ENCODE measurements at regions not wholly inside any gene's neighbourhood (a gene's known extent, or its start where the extent isn't known, plus 50 kb on each side); places are given as distances from the start of the nearest gene placed in this dataset.
A peak's percentile ranks its signal among the peaks of the same experiment; 100 is the strongest.
"Not testable (repeated sequence)": the region's sequence is repeated elsewhere in the genome, so short reads cannot be mapped to it uniquely, and the experiment has no call there.

DNA sequence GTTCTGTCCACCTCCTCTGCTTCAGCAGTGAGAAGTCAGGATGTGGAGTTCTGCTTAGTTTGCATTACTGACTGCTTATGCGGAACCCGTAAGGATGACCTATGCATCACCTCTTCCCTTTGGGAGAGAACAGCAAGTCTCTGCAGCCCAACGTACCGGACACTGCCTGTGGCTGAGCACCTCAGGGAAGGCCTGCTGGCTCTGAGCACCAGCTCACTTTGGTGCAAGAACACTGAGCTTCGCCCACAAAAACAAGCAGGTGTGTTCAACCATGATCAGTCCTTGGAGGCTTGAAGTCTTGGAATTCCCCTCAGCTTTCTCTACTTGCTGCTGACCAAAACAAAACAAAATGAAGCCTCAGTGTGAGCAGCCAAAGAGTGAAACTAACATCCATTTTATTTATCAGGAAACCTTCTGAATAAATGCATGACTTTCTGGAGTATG is 52.7 kb upstream of the NCK2 start:
- peak; percentile 1 for DNase-seq (ENCODE audit: low spot score)

DNA sequence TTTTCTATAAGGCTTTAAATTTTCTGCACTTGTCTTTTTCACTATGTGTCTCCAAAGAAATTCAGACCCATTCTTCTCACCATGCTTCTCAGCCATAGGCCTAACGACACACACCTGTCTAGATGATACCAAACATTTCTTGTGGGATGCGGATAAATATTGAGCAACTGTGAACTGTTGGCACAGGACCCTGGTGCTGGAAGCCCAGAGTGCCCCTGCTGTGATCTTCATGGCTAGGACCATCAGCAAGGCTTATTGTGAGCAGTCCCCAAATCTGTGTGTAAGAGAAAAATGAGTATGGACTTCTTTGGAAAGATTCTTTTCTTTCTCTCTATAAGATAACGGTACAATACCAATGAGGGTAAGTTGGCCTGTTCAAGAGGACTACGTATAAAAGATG is 54.1 kb upstream of the NCK2 start:
- DNase-seq (ENCODE audit: low spot score): no peak

DNA sequence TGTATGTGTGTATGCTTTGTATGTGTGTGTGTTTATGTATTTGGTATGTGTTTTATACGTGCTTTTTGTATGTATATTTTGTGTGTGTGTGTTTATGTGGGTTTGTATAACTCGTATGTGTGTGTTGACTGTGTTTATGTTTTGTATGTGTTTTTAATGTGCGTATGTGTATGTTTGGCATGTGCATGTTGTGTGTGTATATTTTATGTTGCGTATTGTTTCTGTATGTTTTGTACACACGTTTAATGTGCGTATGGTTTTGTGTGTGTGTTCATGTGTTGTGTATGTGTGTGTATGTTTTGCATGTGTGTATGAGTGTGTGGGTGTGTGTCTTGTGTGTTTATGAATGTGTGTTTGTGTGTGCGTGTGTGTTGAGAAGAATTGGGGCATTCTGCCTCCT is 55.2 kb upstream of the NCK2 start:
- DNase-seq (ENCODE audit: low spot score): no peak

DNA sequence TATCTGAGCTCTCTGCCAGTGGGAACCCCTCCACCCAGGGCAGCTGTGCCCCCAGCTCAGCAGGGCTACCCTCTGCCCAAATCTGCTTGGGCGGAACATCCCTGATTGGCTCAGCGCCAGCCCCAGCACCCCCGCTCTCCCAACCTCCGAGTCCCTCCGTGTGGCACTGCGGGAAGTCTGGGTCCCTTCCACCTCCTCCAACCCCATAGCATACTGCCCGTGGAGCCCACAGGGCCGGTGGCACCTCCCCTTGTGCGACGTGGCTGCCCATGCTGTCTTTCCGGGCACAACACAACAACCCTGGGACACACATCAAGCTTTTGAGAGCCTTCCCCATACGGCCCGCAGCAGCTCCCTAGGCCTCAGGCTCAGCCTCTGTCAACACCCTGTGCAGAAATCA is 55.8 kb upstream of the NCK2 start:
- no peak for DNase-seq (ENCODE audit: low spot score)

DNA sequence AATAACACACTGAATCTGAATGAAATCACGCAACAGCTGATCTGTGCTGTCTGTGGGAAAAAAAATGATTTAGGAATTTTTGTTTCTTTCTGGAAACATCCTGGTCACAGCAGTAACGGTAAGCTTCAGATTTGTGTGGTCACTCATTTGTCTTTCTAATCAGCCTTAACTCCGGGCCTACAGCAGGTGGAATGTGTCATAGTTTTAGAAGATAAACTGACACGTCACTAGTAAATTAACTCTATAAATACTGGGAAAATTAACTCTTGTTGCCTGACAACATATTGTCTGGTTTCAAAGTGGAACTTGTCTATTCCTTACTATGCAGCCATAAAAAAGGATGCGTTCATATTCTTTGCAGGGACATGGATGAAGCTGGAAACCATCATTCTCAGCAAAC is 58.1 kb upstream of the NCK2 start:
- DNase-seq (ENCODE audit: low spot score): no peak

DNA sequence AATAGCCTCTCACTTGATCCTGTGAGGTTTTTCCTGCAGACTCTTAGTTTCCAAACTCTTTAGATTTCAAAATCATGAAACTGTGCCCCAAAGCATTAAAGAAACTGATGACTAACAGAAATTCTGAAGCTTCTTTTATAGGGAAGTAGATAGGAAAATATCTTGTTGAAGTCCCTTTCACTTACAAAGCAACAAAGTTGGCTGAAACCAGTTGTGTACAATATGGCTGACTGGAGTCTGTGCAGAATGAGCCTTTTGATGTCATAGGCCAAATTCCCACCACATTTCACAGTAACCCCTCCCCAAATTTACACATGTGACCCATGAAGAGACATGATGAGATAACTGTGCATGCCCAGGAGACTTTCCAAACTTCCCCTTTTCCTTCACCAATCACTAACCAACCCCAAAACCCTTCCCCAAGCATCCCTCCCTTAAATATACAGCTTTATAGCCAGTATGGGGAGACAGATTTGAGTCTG is 61.7 kb upstream of the NCK2 start:
- DNase-seq (ENCODE audit: low spot score): no peak

DNA sequence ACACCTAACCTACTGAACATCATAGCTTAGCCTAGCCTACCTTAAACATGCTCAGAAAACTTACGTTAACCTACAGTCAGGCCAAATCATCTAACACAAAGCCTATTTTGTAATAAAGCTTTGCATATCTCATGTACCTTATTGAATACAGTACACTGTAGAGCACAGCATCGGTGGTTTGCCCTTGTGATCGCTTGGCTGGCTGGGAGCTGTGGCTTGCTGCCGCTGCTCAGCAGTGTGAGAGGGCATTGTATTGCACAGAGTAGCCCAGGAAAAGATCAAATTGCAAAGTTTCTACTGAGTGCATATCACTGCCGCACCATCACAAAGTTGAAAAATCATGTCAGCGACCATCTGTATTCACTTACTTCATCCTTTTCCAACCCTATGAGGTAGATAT is 62.3 kb upstream of the NCK2 start:
- DNase-seq (ENCODE audit: low spot score): no peak

DNA sequence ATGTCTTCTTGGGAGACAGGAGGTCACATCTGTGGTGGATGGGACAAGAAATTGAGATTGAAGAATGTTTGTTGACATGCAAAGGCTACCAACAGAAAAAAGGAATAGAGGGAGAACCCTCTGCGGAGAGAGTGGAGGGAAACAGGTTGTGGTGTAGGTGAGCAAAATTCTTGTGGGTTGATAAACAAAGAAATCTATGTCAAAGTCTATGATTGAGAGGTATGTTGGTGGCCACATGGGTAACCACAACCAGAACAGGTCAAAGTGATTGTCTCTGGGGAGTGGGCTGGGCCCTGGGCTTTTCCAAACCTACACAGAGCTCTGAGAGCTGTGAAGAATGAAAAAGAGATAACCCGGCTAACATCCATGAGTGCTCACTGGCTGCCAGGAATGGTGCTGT is 62.8 kb upstream of the NCK2 start:
- DNase-seq (ENCODE audit: low spot score): no peak

DNA sequence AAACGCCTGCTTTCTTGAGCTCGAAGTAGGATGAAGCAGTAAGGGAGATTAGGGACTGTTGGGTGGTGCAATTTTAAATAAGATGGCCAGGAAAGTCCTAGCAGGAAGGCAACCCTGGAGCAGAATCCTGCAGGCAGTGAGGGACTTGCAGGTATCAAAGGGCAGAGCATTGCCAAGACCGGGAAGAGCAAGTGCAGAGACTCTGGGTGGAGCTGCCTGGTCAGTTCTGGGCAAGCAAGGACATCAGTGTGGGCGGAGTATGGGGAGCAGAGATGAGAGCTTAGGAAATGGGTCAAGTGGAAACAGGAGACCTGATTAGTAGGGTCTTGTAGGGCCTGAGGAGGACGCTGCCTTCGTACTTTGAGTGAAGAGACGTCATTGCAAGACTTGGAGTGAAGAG is 64.4 kb upstream of the NCK2 start:
- DNase-seq (ENCODE audit: low spot score): no peak

DNA sequence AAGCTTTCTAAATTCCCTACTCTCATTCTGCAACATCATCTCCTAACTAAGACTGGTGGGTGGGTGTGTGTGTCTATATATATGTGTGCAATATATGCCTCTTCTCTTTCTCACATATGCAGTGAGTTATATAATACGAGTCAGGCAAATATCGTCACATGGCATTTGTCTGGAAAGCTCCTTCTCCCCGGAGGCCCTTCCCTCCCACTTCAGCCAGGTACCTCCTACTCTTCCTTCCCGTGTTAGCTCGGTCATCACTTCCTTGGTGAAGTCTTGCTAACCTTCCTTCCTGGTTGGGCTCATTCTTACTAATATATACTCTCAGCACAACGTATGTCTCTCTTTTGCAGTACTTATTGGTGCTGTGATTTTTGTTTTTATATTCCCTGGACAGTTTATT is 66.4 kb upstream of the NCK2 start:
- no peak for DNase-seq (ENCODE audit: low spot score)

DNA sequence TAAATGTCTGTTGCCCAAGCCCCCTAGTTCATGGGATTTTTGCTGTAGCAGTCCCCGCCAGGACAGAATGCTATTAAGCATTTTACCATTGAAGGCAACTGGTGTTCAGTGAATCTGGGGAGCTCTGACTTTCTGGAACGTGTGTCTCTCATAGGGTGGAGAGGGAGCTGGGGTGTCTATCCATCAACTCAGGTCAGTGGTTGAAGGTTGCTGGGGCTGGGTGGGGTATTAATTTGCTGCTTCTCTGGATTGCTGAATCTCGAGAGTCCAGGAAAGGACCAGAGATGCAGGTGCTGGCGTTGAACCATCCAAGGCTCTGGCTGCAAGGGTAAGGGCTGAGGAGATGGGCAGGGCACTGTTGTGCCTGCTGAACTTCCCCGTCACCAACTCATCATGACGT is 66.8 kb upstream of the NCK2 start:
- no peak for DNase-seq (ENCODE audit: low spot score)

DNA sequence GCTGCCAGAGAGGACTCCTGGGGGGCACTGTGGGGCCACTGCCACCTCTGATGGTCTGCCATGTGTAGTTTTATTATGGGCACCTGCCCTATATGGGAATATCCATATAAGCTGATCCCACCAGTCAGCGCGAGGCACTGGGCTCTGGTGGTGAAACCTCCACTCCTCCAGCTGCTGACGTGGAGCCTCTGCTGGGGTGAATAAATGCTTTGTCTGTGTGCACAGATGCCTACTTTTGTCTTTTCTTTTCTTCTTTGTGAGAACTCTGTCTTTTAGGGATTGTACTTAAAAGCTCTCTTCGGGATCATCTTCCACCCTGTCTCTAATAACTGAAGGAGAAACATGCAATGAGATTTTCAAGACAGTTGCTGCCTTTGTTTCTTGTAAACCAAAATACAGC is 68.9 kb upstream of the NCK2 start:
- DNase-seq (ENCODE audit: low spot score): no peak

DNA sequence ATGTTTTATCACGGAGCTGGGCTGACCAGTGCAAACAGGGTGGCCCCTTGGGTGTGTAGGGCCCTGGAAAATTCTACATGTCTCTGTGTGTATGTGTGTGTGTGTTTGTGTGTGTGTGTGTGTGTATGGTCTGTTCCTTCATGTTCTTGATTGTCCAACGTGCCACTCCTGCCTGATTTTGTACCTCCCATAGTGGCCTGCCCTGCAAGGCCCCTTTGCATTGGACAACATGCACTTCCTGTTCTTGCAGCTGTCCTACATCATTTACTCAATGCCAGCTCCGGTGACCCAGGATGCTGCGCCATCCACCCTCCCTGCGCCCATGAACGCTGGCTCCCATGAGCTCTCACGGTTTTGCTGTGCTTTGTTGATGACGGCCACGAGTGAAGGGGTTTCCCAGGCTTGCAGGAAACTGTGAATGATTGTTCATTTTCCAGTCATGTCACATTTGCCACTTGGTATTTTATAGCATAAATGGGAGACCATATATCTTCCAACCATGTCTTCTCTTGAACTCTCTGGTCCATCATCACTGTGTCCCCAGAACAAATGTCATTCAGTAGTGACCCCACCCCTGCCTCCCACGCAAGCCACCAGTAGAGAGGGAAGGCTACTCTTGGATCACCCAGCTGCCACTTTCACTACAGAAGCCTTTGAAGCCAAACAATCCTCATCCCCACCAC is 69.7 kb upstream of the NCK2 start:
- no peak for DNase-seq (ENCODE audit: low spot score)

DNA sequence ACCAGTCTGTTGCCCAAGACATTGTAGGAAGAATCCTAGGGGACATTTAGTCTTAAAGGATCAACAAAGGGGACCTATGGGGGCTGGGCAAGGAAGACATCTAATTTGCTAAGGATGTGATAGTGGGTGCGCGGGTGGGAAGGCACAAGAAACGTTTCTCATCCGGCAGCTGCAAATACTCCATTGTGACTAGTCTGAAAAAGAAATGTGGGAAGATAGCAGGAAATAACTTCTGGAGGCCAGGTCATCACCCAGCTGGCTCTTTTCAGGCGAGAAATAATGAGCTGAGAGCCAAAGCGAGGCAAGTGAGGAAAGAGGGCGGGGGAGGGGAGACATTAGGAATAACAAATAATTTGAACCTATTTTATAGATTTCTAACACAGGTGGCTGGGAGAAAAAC is 70.3 kb upstream of the NCK2 start:
- DNase-seq (ENCODE audit: low spot score): no peak

DNA sequence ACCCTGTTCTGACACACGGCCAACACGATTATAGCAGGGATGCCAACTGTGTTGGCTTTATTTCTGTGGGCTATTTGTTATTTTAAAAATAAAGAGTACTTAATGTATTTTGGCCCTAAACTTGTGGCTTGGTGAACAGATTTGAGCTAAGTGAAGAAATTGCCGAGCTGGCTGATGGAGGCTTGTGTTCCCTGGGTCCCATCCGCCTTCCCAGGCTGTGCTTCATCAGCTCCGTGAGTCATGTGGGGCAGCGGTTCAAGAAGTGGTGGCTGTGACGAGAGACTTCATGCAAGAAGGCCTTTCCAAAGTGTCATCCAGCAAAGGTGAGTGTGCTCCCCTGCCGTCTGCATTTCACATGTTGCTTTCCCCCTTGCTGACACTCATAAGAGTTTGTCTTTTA is 73.6 kb upstream of the NCK2 start:
- DNase-seq (ENCODE audit: low spot score): no peak

DNA sequence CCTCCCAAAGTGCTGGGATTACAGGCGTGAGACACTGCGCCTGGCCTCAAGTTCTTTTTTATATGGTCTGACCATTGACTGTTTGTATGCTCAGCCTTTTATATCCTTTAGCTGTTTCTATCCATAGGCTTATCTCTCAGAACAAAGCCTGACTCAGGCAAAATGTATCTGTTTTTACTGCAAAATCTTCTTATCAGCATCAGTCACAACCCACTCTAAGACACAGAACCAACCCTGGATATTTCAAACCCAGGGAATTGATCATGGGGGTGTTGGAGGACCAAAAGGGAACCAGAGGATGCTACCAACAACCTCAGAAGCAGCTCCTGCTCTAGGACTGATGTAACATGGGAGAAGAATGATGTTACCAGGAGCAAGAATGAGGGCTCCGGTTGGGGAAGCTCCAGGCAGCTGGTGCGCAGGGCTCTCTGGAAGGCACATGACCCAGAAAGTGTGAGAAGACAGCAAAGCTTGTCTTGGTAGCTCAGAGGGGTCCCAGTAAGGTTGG is 75.3 kb upstream of the NCK2 start:
- no peak for DNase-seq (ENCODE audit: low spot score)

DNA sequence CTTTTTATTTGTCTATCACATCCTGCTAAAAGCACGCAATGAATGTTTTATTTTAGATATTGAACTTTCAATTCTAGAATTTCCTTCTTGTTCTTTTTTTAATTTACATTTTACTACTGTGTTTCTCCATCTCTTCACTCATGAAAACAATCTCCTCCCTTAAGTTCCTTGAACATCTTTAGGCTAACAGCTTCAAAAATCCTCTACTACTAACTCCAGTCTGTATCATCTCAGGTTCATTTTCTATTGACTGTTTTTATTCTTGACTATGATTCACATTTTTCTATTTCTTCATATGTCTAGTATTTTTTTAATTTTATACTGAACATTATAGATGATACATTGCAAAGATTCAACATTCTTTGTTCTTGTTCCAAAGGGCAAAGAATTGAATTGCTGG is 79.2 kb upstream of the NCK2 start:
- no peak for DNase-seq (ENCODE audit: low spot score)

DNA sequence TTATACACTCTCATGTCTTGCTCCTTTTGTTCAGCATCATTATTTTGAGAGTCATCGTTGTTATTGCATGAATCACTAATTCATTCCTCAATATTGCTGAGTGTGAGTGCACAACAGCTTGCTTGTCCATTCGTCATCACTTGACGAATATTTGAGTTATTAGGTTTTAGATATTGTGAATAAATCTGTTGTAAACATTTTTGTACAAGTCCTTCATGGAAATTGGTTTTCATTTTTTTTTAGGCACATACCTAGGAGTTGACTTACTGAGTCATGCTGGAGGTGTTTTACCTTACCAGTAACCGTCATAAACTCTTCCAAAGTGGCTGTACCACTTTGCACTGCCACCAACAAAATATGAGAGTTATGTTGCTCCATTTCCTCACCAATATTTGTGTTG is 84.2 kb upstream of the NCK2 start:
- DNase-seq (ENCODE audit: low spot score): no peak

DNA sequence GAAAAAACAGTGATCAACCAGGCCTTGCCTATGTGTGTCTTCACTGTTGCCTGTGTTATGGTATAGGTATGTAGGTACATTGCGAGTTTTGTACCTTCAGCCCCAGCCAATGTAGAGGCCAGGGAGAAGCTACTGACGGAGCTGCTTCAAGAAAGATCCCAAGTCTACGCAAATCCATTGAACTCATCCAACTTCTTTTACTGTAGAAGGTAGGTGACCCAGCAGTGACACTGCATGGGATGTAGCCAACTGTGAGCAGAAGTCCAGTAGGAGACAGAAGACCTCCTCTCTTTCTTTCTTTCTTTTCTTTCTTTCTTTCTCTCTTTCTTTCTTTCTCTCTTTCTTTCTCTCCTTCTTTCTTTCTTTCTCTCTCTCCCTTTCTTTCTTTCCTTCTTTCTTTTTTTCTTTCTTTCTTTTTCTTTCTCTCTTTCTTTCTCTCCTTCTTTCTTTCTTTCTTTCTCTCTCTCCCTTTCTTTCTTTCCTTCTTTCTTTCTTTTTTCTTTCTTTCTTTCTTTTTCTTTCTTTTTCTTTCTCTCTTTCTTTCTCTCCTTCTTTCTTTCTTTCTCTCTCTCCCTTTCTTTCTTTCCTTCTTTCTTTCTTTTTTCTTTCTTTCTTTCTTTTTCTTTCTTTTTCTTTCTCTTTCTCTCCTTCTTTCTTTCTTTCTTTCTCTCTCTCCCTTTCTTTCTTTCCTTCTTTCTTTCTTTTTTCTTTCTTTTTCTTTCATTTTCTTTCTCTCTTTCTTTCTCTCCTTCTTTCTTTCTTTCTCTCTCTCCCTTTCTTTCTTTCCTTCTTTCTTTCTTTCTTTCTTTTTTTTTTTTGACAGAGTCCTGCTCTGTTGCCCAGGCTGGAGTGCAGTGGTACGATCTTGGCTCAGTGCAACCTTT is 88.7 kb upstream of the NCK2 start:
- DNase-seq (ENCODE audit: low spot score): not testable (repeated sequence)

DNA sequence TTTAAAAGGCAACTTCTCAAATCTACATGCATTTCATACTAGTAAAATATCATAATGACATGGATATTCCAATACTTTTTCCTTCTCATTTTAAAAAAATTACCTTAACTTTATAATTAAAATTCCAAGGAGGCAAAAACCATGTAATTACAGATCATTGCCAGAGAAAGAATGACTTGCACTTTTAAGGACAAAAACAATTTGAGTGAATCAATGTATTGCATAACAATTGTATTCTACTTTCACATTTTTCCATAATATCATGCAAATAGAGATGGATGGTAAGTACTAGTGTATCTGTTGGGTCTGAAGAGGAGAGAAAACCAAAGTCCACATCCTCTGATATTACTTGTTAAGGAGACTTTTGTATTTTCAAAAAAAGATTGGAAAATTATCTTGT is 89.5 kb upstream of the NCK2 start:
- no peak for DNase-seq (ENCODE audit: low spot score)

DNA sequence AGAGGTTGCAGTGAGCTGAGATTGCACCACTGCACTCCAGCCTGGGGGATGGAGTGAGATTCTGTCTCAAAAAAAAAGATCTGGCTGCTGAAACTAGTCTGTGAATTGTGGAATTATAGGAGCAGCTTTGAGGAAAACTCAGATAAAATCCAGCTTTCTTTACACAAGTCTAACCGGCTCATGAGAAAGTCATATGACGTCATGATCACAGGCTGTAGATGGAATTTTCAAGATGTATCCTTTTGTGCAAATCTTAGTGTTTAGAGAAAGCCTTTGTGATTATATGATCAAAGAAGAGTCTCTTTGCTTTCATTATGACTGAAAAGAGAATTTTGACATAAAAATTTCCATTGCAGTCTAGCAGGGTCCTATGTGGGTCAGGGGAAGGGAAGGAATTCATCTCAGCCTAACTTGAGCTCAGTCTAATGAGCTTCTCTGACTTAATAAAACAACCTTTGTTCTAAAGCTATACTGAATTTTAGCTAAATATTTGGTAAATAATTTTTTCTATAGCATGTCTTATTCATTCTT is 90.2 kb upstream of the NCK2 start:
- DNase-seq (ENCODE audit: low spot score): no peak

DNA sequence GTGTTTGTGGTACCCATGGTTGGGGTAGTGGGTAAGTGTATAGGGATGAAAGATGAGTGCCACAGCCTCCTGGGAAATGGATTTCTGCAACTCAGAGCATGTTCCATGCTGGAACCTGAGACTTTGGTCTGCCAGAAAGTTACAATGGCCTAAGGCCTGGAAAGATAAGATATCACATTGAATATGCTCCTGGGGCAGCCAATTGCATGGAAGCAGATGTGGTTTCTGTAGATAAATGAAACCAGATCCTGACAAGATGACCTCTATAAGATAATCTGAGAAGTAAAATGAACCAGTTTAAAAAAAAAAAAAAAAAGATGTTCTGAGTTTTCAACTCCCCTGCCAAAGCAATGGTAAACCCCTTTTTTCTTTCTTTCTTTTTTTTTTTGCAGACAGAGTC is 91.4 kb upstream of the NCK2 start:
- no peak for DNase-seq (ENCODE audit: low spot score)
